CD4-positive, alpha-beta memory T cell (primary cell): ENCODE measurements at regions not wholly inside any gene's neighbourhood (a gene's known extent, or its start where the extent isn't known, plus 50 kb on each side); places are given as distances from the start of the nearest gene placed in this dataset.

Experiments used
- CTCF ChIA-PET: fragments of 350-600 bp; sonication (Branson Sonifier 250); formaldehyde crosslinking; loops from one replicate; lab custom pipeline; 2021; ENCODE audit warnings: inconsistent platforms; ENCODE audit not compliant: partially characterized antibody; lab: Charles Lee
- POLR2A ChIA-PET: fragments of 350-600 bp; sonication (Branson Sonifier 250); formaldehyde crosslinking; loops from one replicate; lab custom pipeline; 2021; ENCODE audit not compliant: partially characterized antibody; lab: Charles Lee
- DNase-seq, 5 donors: peaks; one replicate each; pipeline versions ENCODE4 v3.0.0 to v3.0.0-alpha.2; 2020 to 2022; ENCODE audit warnings: mixed read lengths in 1 of 5
- H3K27ac ChIP-seq: one replicate; pipeline ENCODE4 v1.7.0; 2013; ENCODE audit warnings: low read depth, low read length
- H3K27me3 ChIP-seq: 2 replicates; pipeline ENCODE4 v1.7.0; 2013; ENCODE audit warnings: mild to moderate bottlenecking, low read length, moderate library complexity; ENCODE audit not compliant: insufficient read depth
- H3K36me3 ChIP-seq: 2 replicates; pipeline ENCODE4 v1.7.0; 2013; ENCODE audit warnings: mild to moderate bottlenecking, low read length, moderate library complexity; ENCODE audit not compliant: insufficient read depth
- H3K4me1 ChIP-seq: 2 replicates; pipeline ENCODE4 v1.7.0; 2013; ENCODE audit warnings: mild to moderate bottlenecking, low read length, moderate library complexity; ENCODE audit not compliant: insufficient read depth
- H3K4me3 ChIP-seq, 2 donors: one replicate each; pipeline ENCODE4 v1.7.0; 2013; ENCODE audit warnings: low read length in 2 of 2, mild to moderate bottlenecking in 1 of 2
- H3K9me3 ChIP-seq, 2 donors: one replicate each; pipeline ENCODE4 v1.7.0; 2013; ENCODE audit warnings: low read length in 2 of 2, control low read depth in 1 of 2; ENCODE audit not compliant: control insufficient read depth in 1 of 2
- H3K27ac Mint-ChIP-seq, 7 donors: one replicate each; pipeline ENCODE4 v1.8.0; 2020 to 2021; ENCODE audit warnings: mixed read lengths in 7 of 7, mild to moderate bottlenecking in 6 of 7, inconsistent platforms in 3 of 7, moderate library complexity in 3 of 7
- H3K27me3 Mint-ChIP-seq, 2 donors: one replicate each; pipeline ENCODE4 v1.8.0; 2020 to 2021; ENCODE audit warnings: mixed read lengths in 2 of 2
- H3K36me3 Mint-ChIP-seq, 2 donors: one replicate each; pipeline ENCODE4 v1.8.0; 2020 to 2021; ENCODE audit warnings: mixed read lengths in 2 of 2, inconsistent platforms in 1 of 2, mild to moderate bottlenecking in 1 of 2
- H3K4me1 Mint-ChIP-seq, 4 donors: one replicate each; pipeline ENCODE4 v1.8.0; 2020 to 2021; ENCODE audit warnings: mixed read lengths in 4 of 4, mild to moderate bottlenecking in 1 of 4
- H3K4me3 Mint-ChIP-seq, 8 donors: one replicate each; pipeline ENCODE4 v1.8.0; 2020 to 2021; ENCODE audit warnings: mixed read lengths in 8 of 8, mild to moderate bottlenecking in 7 of 8, moderate library complexity in 6 of 8, inconsistent platforms in 3 of 8
- H3K9me3 Mint-ChIP-seq, 8 donors: one replicate each; pipeline ENCODE4 v1.8.0; 2020 to 2021; ENCODE audit warnings: mixed read lengths in 8 of 8, mild to moderate bottlenecking in 5 of 8, inconsistent platforms in 3 of 8, moderate library complexity in 1 of 8
- intact Hi-C: fragments of 100-400 bp; cut with micrococcal nuclease; formaldehyde crosslinking; loops from one replicate; pipeline ENCODE4 v1.15.1; 2023

GRCh38 chr5:130455175-130455574 lies 550.9 kb downstream of the CHSY3 start:
- Mint-ChIP-seq H3K36me3 (no peaks in the 10 kb centered on the region), H3K4me3 (no peak overlapping the region), H3K27me3 (no peaks in the 10 kb centered on the region), H3K27ac (no peak overlapping the region), H3K4me1 (no peaks in the 10 kb centered on the region), H3K9me3 (peaks cover 6 to 26% (median 11%) of the 10 kb centered on the region in 8 donors)
- ChIA-PET CTCF (no interaction called here), POLR2A (no interaction called here)
- no peak for DNase-seq
- Histone ChIP-seq H3K4me1 (no peaks in the 10 kb centered on the region), H3K36me3 (no peaks in the 10 kb centered on the region), H3K27me3 (no peaks in the 10 kb centered on the region), H3K4me3 (no peak overlapping the region), H3K27ac (no peak overlapping the region), H3K9me3 (no peaks in the 10 kb centered on the region)
- intact Hi-C loops = no loop called here

GRCh38 chr5:130452744-130453143 lies 548.5 kb downstream of the CHSY3 start:
- H3K4me1 Mint-ChIP-seq = no peaks in the 10 kb centered on the region
- no peak for DNase-seq
- H3K9me3 Mint-ChIP-seq = peaks cover 0 to 14% (median 8%) of the 10 kb centered on the region in 8 donors
- H3K36me3 ChIP-seq = no peaks in the 10 kb centered on the region
- intact Hi-C loops = no loop called here
- no peak overlapping the region for H3K4me3 Mint-ChIP-seq
- H3K27me3 Mint-ChIP-seq = no peaks in the 10 kb centered on the region
- no peak overlapping the region for H3K27ac Mint-ChIP-seq
- no peaks in the 10 kb centered on the region for H3K4me1 ChIP-seq
- ChIA-PET POLR2A (no interaction called here), CTCF (no interaction called here)
- H3K9me3 ChIP-seq = no peaks in the 10 kb centered on the region
- H3K27ac ChIP-seq = no peak overlapping the region
- H3K27me3 ChIP-seq = no peaks in the 10 kb centered on the region
- H3K36me3 Mint-ChIP-seq = no peaks in the 10 kb centered on the region
- H3K4me3 ChIP-seq = no peak overlapping the region

GRCh38 chr5:130436430-130436829 lies 532.2 kb downstream of the CHSY3 start:
- no peak overlapping the region for H3K4me3 ChIP-seq
- no peaks in the 10 kb centered on the region for H3K4me1 ChIP-seq
- no peaks in the 10 kb centered on the region for H3K27me3 Mint-ChIP-seq
- H3K9me3 Mint-ChIP-seq = peaks cover 6 to 36% (median 24%) of the 10 kb centered on the region in 8 donors
- H3K27me3 ChIP-seq = no peaks in the 10 kb centered on the region
- H3K36me3 Mint-ChIP-seq = no peaks in the 10 kb centered on the region
- intact Hi-C loops = no loop called here
- H3K27ac ChIP-seq = no peak overlapping the region
- no peak overlapping the region for H3K27ac Mint-ChIP-seq
- DNase-seq = no peak
- ChIA-PET CTCF (no interaction called here), POLR2A (no interaction called here)
- H3K4me3 Mint-ChIP-seq = no peak overlapping the region
- no peaks in the 10 kb centered on the region for H3K36me3 ChIP-seq
- no peaks in the 10 kb centered on the region for H3K9me3 ChIP-seq
- no peaks in the 10 kb centered on the region for H3K4me1 Mint-ChIP-seq

- Histone ChIP-seq H3K27ac (no peak overlapping the region), H3K27me3 (no peaks in the 10 kb centered on the region), H3K4me1 (no peaks in the 10 kb centered on the region), H3K9me3 (no peaks in the 10 kb centered on the region), H3K4me3 (no peak overlapping the region), H3K36me3 (no peaks in the 10 kb centered on the region)
- Mint-ChIP-seq H3K27ac (no peak overlapping the region), H3K27me3 (no peaks in the 10 kb centered on the region), H3K9me3 (peaks cover 0 to 2% (median 0%) of the 10 kb centered on the region in 8 donors), H3K36me3 (no peaks in the 10 kb centered on the region), H3K4me1 (no peaks in the 10 kb centered on the region), H3K4me3 (no peak overlapping the region)
- ChIA-PET POLR2A (no interaction called here), CTCF (no interaction called here)
- intact Hi-C loops = no loop called here
- no peak for DNase-seq
Observed at GRCh38 chr5:130427222-130427955, 523.1 kb downstream of the CHSY3 start.

- Mint-ChIP-seq H3K27me3 (no peaks in the 10 kb centered on the region), H3K27ac (no peak overlapping the region), H3K36me3 (no peaks in the 10 kb centered on the region), H3K4me1 (no peaks in the 10 kb centered on the region), H3K9me3 (peaks cover 0 to 2% (median 0%) of the 10 kb centered on the region in 8 donors), H3K4me3 (no peak overlapping the region)
- H3K27ac ChIP-seq = no peak overlapping the region
- H3K4me1 ChIP-seq = no peaks in the 10 kb centered on the region
- ChIA-PET POLR2A (no interaction called here), CTCF (no interaction called here)
- H3K4me3 ChIP-seq = no peak overlapping the region
- DNase-seq = no peak
- no peaks in the 10 kb centered on the region for H3K36me3 ChIP-seq
- H3K27me3 ChIP-seq = no peaks in the 10 kb centered on the region
- intact Hi-C loops = no loop called here
- no peaks in the 10 kb centered on the region for H3K9me3 ChIP-seq
Observed at GRCh38 chr5:130425424-130425823, 521.2 kb downstream of the CHSY3 start.

GRCh38 chr5:130424341-130424740 lies 520.1 kb downstream of the CHSY3 start:
- ChIA-PET CTCF (no interaction called here), POLR2A (no interaction called here)
- intact Hi-C loops = no loop called here
- no peaks in the 10 kb centered on the region for H3K36me3 Mint-ChIP-seq
- no peaks in the 10 kb centered on the region for H3K27me3 Mint-ChIP-seq
- H3K4me3 Mint-ChIP-seq = no peak overlapping the region
- no peaks in the 10 kb centered on the region for H3K4me1 Mint-ChIP-seq
- Histone ChIP-seq H3K4me3 (no peak overlapping the region), H3K9me3 (no peaks in the 10 kb centered on the region), H3K36me3 (no peaks in the 10 kb centered on the region), H3K4me1 (no peaks in the 10 kb centered on the region), H3K27me3 (no peaks in the 10 kb centered on the region), H3K27ac (no peak overlapping the region)
- H3K9me3 Mint-ChIP-seq = peaks cover 0 to 2% (median 0%) of the 10 kb centered on the region in 8 donors
- H3K27ac Mint-ChIP-seq = no peak overlapping the region
- no peak for DNase-seq

GRCh38 chr5:130402906-130403305 lies 498.6 kb downstream of the CHSY3 start:
- no peaks in the 10 kb centered on the region for H3K9me3 ChIP-seq
- ChIA-PET CTCF (no interaction called here), POLR2A (no interaction called here)
- no peaks in the 10 kb centered on the region for H3K36me3 Mint-ChIP-seq
- no peaks in the 10 kb centered on the region for H3K27me3 ChIP-seq
- no peak overlapping the region for H3K27ac ChIP-seq
- H3K4me1 ChIP-seq = no peaks in the 10 kb centered on the region
- intact Hi-C loops = no loop called here
- H3K9me3 Mint-ChIP-seq = no peaks in the 10 kb centered on the region
- no peaks in the 10 kb centered on the region for H3K4me1 Mint-ChIP-seq
- H3K36me3 ChIP-seq = no peaks in the 10 kb centered on the region
- no peaks in the 10 kb centered on the region for H3K27me3 Mint-ChIP-seq
- no peak overlapping the region for H3K4me3 ChIP-seq
- no peak for DNase-seq
- no peak overlapping the region for H3K4me3 Mint-ChIP-seq
- no peak overlapping the region for H3K27ac Mint-ChIP-seq
